SK-N-SH treated with all-trans-retinoic acid at 6 μM for 48 hours (cell line): ENCODE measurements at regions not wholly inside any gene's neighbourhood (a gene's known extent, or its start where the extent isn't known, plus 50 kb on each side); places are given as distances from the start of the nearest gene placed in this dataset.

Experiments
- ARNTL ChIP-seq: fragments of 450-650 bp; formaldehyde crosslinking; IDR thresholded peaks from 2 replicates; pipeline ENCODE4 v1.5.0; 2020; ENCODE audit warnings: low read depth, mild to moderate bottlenecking, moderate library complexity, borderline replicate concordance
- CSRNP3 ChIP-seq: fragments of 250-450 bp; sonication (Bioruptor Pico); IDR thresholded peaks from 2 replicates; pipeline ENCODE4 v1.5.1; 2021; ENCODE audit warnings: mild to moderate bottlenecking, moderate library complexity
- GLIS3 ChIP-seq: fragments of 250-450 bp; sonication (Bioruptor Pico); IDR thresholded peaks from 2 replicates; pipeline ENCODE4 v1.5.0; 2020; ENCODE audit warnings: mild to moderate bottlenecking, moderate library complexity
- ISL1 ChIP-seq: fragments of 250-450 bp; sonication (Bioruptor Pico); IDR thresholded peaks from 2 replicates; pipeline ENCODE4 v2.1.2; 2022; ENCODE audit warnings: mild to moderate bottlenecking, moderate library complexity
- PATZ1 ChIP-seq: fragments of 250-450 bp; sonication (Bioruptor Pico); IDR thresholded peaks from 2 replicates; pipeline ENCODE4 v1.8.0; 2020; ENCODE audit warnings: mild to moderate bottlenecking, moderate library complexity, borderline replicate concordance
- RARB ChIP-seq: fragments of 250-450 bp; sonication (Bioruptor Pico); IDR thresholded peaks from 2 replicates; pipeline ENCODE4 v1.8.0; 2021; ENCODE audit warnings: mild to moderate bottlenecking, moderate library complexity
- TCF4 ChIP-seq: fragments of 250-450 bp; sonication (Bioruptor Pico); IDR thresholded peaks from 2 replicates; pipeline ENCODE4 v1.8.0; 2021; ENCODE audit warnings: mild to moderate bottlenecking, moderate library complexity, borderline replicate concordance
- TSHZ2 ChIP-seq: fragments of 250-450 bp; sonication (Bioruptor Pico); IDR thresholded peaks from 2 replicates; pipeline ENCODE4 v1.5.0; 2020; ENCODE audit warnings: mild to moderate bottlenecking, moderate library complexity
- ZNF565 ChIP-seq: fragments of 450-650 bp; formaldehyde crosslinking; conservative IDR thresholded peaks from 2 replicates; pipeline ENCODE4 v1.5.0; 2020; ENCODE audit warnings: low read depth, mild to moderate bottlenecking, moderate library complexity
- ZNF70 ChIP-seq: fragments of 450-650 bp; formaldehyde crosslinking; IDR thresholded peaks from 2 replicates; pipeline ENCODE4 v1.5.0; 2020; ENCODE audit warnings: mild to moderate bottlenecking, moderate library complexity
- ZNF8 ChIP-seq: fragments of 450-650 bp; formaldehyde crosslinking; IDR thresholded peaks from 2 replicates; pipeline ENCODE4 v1.5.0; 2020; ENCODE audit warnings: mild to moderate bottlenecking, moderate library complexity

- no peak for TF ChIP-seq RARB (CRISPR knock-in tag)
- TF ChIP-seq ARNTL (CRISPR knock-in tag): no peak
- no peak for TF ChIP-seq ZNF70 (CRISPR knock-in tag)
- TF ChIP-seq ZNF8 (CRISPR knock-in tag): no peak
- no peak for TF ChIP-seq CSRNP3 (CRISPR knock-in tag)
- no peak for TF ChIP-seq GLIS3 (CRISPR knock-in tag)
- no peak for TF ChIP-seq ZNF565 (CRISPR knock-in tag)
- no peak for TF ChIP-seq TCF4 (CRISPR knock-in tag)
- no peak for TF ChIP-seq ISL1 (CRISPR knock-in tag)
- no peak for TF ChIP-seq PATZ1 (CRISPR knock-in tag)
- no peak for TF ChIP-seq TSHZ2 (CRISPR knock-in tag)
Observed at GRCh38 chr3:64387688-64388087, 162.4 kb upstream of the PRICKLE2 start.
